PFSK-1 (cell line): ENCODE measurements at regions not wholly inside any gene's neighbourhood (a gene's known extent, or its start where the extent isn't known, plus 50 kb on each side); places are given as distances from the start of the nearest gene placed in this dataset.

Experiments used
- POLR2AphosphoS5 ChIP-seq: IDR thresholded peaks from 2 replicates; pipeline ENCODE4 v1.6.1; 2012; ENCODE audit warnings: low read depth, mild to moderate bottlenecking, control low read depth, low read length, moderate library complexity
- SIN3A ChIP-seq: IDR thresholded peaks from 2 replicates; pipeline ENCODE4 v1.6.1; 2012; ENCODE audit warnings: mild to moderate bottlenecking, low read length, moderate library complexity, borderline replicate concordance; ENCODE audit not compliant: insufficient read depth
- TAF1 ChIP-seq: IDR thresholded peaks from 2 replicates; pipeline ENCODE4 v1.6.1; 2012; ENCODE audit warnings: low read length, control low read depth, borderline replicate concordance; ENCODE audit not compliant: insufficient read depth
- TF ChIP-seq, protein P1 (sequence below), 2 experiments: IDR thresholded peaks; 2 replicates each; pipeline versions ENCODE4 v1.6.1 to v1.8.0; 2011 to 2012; ENCODE audit warnings: low read depth in 2 of 2, low read length in 2 of 2, control low read depth in 1 of 2, inconsistent platforms in 1 of 2, mild to moderate bottlenecking in 1 of 2, moderate library complexity in 1 of 2; ENCODE audit not compliant: insufficient read depth in 1 of 2

DNA sequence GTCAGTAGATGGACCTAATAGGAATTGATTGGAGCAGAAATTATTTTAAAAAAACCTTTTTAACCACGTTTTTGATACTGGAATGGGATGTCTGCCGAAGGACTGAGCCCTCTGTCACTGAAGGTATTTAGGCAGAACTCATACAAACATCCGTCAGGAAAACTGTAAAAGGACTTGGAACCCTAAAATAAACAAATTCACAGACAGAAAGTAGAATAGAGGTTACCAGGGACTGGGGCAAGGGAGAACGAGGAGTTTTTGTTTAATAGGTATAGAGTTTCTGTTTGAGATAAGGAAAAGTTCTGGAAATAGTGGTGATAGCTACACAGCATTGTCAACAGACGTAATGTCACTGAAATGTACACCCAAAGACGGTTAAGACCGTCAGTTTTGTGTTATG is 105.5 kb downstream of the BCOR start:
- TF ChIP-seq TAF1 (no peak), POLR2AphosphoS5 (no peak), SIN3A (no peak)
- TF ChIP-seq, protein P1, sequence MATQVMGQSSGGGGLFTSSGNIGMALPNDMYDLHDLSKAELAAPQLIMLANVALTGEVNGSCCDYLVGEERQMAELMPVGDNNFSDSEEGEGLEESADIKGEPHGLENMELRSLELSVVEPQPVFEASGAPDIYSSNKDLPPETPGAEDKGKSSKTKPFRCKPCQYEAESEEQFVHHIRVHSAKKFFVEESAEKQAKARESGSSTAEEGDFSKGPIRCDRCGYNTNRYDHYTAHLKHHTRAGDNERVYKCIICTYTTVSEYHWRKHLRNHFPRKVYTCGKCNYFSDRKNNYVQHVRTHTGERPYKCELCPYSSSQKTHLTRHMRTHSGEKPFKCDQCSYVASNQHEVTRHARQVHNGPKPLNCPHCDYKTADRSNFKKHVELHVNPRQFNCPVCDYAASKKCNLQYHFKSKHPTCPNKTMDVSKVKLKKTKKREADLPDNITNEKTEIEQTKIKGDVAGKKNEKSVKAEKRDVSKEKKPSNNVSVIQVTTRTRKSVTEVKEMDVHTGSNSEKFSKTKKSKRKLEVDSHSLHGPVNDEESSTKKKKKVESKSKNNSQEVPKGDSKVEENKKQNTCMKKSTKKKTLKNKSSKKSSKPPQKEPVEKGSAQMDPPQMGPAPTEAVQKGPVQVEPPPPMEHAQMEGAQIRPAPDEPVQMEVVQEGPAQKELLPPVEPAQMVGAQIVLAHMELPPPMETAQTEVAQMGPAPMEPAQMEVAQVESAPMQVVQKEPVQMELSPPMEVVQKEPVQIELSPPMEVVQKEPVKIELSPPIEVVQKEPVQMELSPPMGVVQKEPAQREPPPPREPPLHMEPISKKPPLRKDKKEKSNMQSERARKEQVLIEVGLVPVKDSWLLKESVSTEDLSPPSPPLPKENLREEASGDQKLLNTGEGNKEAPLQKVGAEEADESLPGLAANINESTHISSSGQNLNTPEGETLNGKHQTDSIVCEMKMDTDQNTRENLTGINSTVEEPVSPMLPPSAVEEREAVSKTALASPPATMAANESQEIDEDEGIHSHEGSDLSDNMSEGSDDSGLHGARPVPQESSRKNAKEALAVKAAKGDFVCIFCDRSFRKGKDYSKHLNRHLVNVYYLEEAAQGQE (IDR thresholded peaks at IDR 0.05; ENCODE audit: insufficient read depth in 1 of 2, low read depth in 2 of 2, low read length in 2 of 2): no peak
